Non-pigmented ciliary epithelial cell (primary cell): ENCODE measurements at regions not wholly inside any gene's neighbourhood (a gene's known extent, or its start where the extent isn't known, plus 50 kb on each side); places are given as distances from the start of the nearest gene placed in this dataset.

Source experiments
- DNase-seq: peaks from one replicate; pipeline ENCODE4 v3.0.0-alpha.2; 2010; ENCODE audit warnings: low read depth

- DNase-seq: no peak
Observed at GRCh38 chr10:60467202-60467546, 77.5 kb upstream of the ANK3 start.

- DNase-seq: no peak
Observed at GRCh38 chr10:60466267-60467201, 76.9 kb upstream of the ANK3 start.

- no peak for DNase-seq
Observed at GRCh38 chr10:60465801-60466200, 76.1 kb upstream of the ANK3 start.

GRCh38 chr10:60464659-60465058 is 75.0 kb upstream of the ANK3 start:
- DNase-seq: no peak

GRCh38 chr10:60463746-60464145 is 74.1 kb upstream of the ANK3 start:
- DNase-seq: no peak

- no peak for DNase-seq
Observed at GRCh38 chr10:60461688-60462087, 72.0 kb upstream of the ANK3 start.

GRCh38 chr10:60459701-60460457 is 70.2 kb upstream of the ANK3 start:
- DNase-seq: no peak

- DNase-seq: no peak
Observed at GRCh38 chr10:60456053-60456452, 66.4 kb upstream of the ANK3 start.

- DNase-seq: no peak
Observed at GRCh38 chr10:60454336-60454735, 64.7 kb upstream of the ANK3 start.

GRCh38 chr10:60453036-60453435 is 63.4 kb upstream of the ANK3 start:
- no peak for DNase-seq

- DNase-seq: no peak
Observed at GRCh38 chr10:60450291-60450690, 60.6 kb upstream of the ANK3 start.

GRCh38 chr10:60448246-60448645 is 58.6 kb upstream of the ANK3 start:
- no peak for DNase-seq

- no peak for DNase-seq
Observed at GRCh38 chr10:60446851-60447250, 57.2 kb upstream of the ANK3 start.

GRCh38 chr10:60446070-60446833 is 56.6 kb upstream of the ANK3 start:
- DNase-seq: no peak

- DNase-seq: no peak
Observed at GRCh38 chr10:60444494-60445064, 54.9 kb upstream of the ANK3 start.

- DNase-seq: no peak
Observed at GRCh38 chr10:60443346-60443745, 53.7 kb upstream of the ANK3 start.

GRCh38 chr10:60441515-60441914 is 51.8 kb upstream of the ANK3 start:
- DNase-seq: no peak

- DNase-seq: no peak
Observed at GRCh38 chr10:60439641-60440040, 50.0 kb upstream of the ANK3 start.
